H1 (cell line): ENCODE measurements at regions not wholly inside any gene's neighbourhood (a gene's known extent, or its start where the extent isn't known, plus 50 kb on each side); places are given as distances from the start of the nearest gene placed in this dataset.

Source experiments
- CTCF ChIA-PET: fragments of 300-600 bp; sonication (Branson Sonifier 250); formaldehyde crosslinking; loops from one replicate; lab custom pipeline; 2021; ENCODE audit not compliant: partially characterized antibody; lab: Charles Lee
- POLR2A ChIA-PET: fragments of 300-600 bp; sonication (Branson Sonifier 250); formaldehyde crosslinking; loops from one replicate; lab custom pipeline; 2021; ENCODE audit warnings: inconsistent platforms; ENCODE audit not compliant: partially characterized antibody; lab: Charles Lee
- DNase-seq, 2 experiments: peaks; one replicate each; pipeline versions ENCODE4 v3.0.0 to v3.0.0-alpha.2; 2010 to 2022; ENCODE audit warnings: low spot score in 2 of 2, low read depth in 1 of 2, mixed read lengths in 1 of 2
- FAIRE-seq: peaks from 2 replicates; lab custom pipeline; 2011; peaks lifted over from hg19 to GRCh38; lab: Jason Lieb, UNC
- H2AFZ ChIP-seq: 2 replicates; pipeline ENCODE4 v1.8.1; 2012; ENCODE audit warnings: low read length, inconsistent platforms
- H2AK5ac ChIP-seq: 2 replicates; pipeline ENCODE4 v1.6.1; 2013; ENCODE audit warnings: low read depth, low read length
- H2BK120ac ChIP-seq: replicated peaks from 2 replicates; pipeline ENCODE3; 2013; ENCODE audit warnings: low read depth, low read length, inconsistent platforms
- H2BK12ac ChIP-seq: 2 replicates; pipeline ENCODE4 v1.6.1; 2013; ENCODE audit warnings: low read depth, low read length
- H2BK15ac ChIP-seq: 2 replicates; pipeline ENCODE4 v1.6.1; 2013; ENCODE audit warnings: low read length
- H2BK20ac ChIP-seq: 2 replicates; pipeline ENCODE4 v1.6.1; 2013; ENCODE audit warnings: low read length
- H2BK5ac ChIP-seq: 2 replicates; pipeline ENCODE4 v1.6.1; 2013; ENCODE audit warnings: low read depth, low read length
- H3K14ac ChIP-seq: 2 replicates; pipeline ENCODE4 v1.6.1; 2013; ENCODE audit warnings: inconsistent platforms; ENCODE audit not compliant: insufficient read length
- H3K18ac ChIP-seq: 2 replicates; pipeline ENCODE4 v1.6.1; 2013; ENCODE audit warnings: low read length; ENCODE audit errors: extremely low read depth
- H3K23ac ChIP-seq: 2 replicates; pipeline ENCODE4 v1.6.1; 2013; ENCODE audit warnings: inconsistent platforms; ENCODE audit not compliant: insufficient read length
- H3K23me2 ChIP-seq: 2 replicates; pipeline ENCODE4 v1.6.1; 2013; ENCODE audit warnings: low read depth, low read length
- H3K27ac ChIP-seq: 2 replicates; pipeline ENCODE4 v1.6.1; 2011; ENCODE audit warnings: low read depth, low read length, inconsistent platforms
- H3K27me3 ChIP-seq, 4 experiments: replicated peaks in 1 of 4; 1 replicate in 1 of 4; 2 replicates in 3 of 4; pipeline versions ENCODE4 v1.6.1 to v1.8.1; 2011 to 2013; ENCODE audit warnings: low read length in 3 of 4, mild to moderate bottlenecking in 3 of 4, inconsistent platforms in 2 of 4, mixed read lengths in 2 of 4, moderate library complexity in 1 of 4; ENCODE audit not compliant: control insufficient read depth in 3 of 4, insufficient read depth in 3 of 4; ENCODE audit errors: extremely low read depth in 1 of 4
- H3K36me3 ChIP-seq, 4 experiments: 2 replicates each; pipeline versions ENCODE4 v1.6.1 to v1.8.1; 2011 to 2013; ENCODE audit warnings: mild to moderate bottlenecking in 4 of 4, low read length in 3 of 4, moderate library complexity in 2 of 4, control low read depth in 1 of 4, inconsistent platforms in 1 of 4; ENCODE audit not compliant: insufficient read depth in 4 of 4, control insufficient read depth in 2 of 4
- H3K4ac ChIP-seq: replicated peaks from 2 replicates; pipeline ENCODE3; 2013; ENCODE audit warnings: low read length, low read depth, mixed read lengths, inconsistent platforms; ENCODE audit not compliant: insufficient read length
- H3K4me1 ChIP-seq, 4 experiments: replicated peaks in 1 of 4; 1 replicate in 1 of 4; 2 replicates in 3 of 4; pipeline versions ENCODE4 v1.6.1 to v1.8.1; 2011 to 2013; ENCODE audit warnings: low read length in 3 of 4, inconsistent platforms in 2 of 4, mixed read lengths in 1 of 4; ENCODE audit not compliant: insufficient read depth in 4 of 4, control insufficient read depth in 3 of 4
- H3K4me2 ChIP-seq, 2 experiments: 2 replicates each; pipeline versions ENCODE4 v1.6.1 to v1.8.1; 2011 to 2013; ENCODE audit warnings: low read depth in 2 of 2, low read length in 2 of 2, control low read depth in 1 of 2, inconsistent platforms in 1 of 2, mild to moderate bottlenecking in 1 of 2; ENCODE audit not compliant: insufficient read depth in 1 of 2
- H3K4me3 ChIP-seq, 4 experiments: fragments of 200-600, 300-600 bp in 1 of 4; sonication (generic), shearing (Covaris generic), sonication (Bioruptor Twin) in 1 of 4; 2 replicates each; pipeline versions ENCODE4 v1.5.1 to v1.8.1; 2011 to 2016; ENCODE audit warnings: low read length in 4 of 4, low read depth in 3 of 4, control low read depth in 2 of 4, inconsistent platforms in 2 of 4, mild to moderate bottlenecking in 2 of 4, mixed read lengths in 1 of 4, moderate library complexity in 1 of 4; ENCODE audit not compliant: insufficient read depth in 2 of 4; ENCODE audit errors: extremely low read depth in 1 of 4
- H3K56ac ChIP-seq: replicated peaks from 2 replicates; pipeline ENCODE3; 2013; ENCODE audit warnings: low read depth, mild to moderate bottlenecking, mixed read lengths, low read length, inconsistent platforms; ENCODE audit not compliant: insufficient read length
- H3K79me1 ChIP-seq: 2 replicates; pipeline ENCODE4 v1.6.1; 2013; ENCODE audit warnings: low read depth, low read length, control low read depth
- H3K79me2 ChIP-seq, 2 experiments: 2 replicates each; pipeline versions ENCODE4 v1.6.1 to v1.8.1; 2012 to 2013; ENCODE audit warnings: low read length in 2 of 2, mild to moderate bottlenecking in 2 of 2, inconsistent platforms in 1 of 2; ENCODE audit not compliant: insufficient read depth in 2 of 2, control insufficient read depth in 1 of 2
- H3K9ac ChIP-seq, 4 experiments: replicated peaks in 1 of 4; 1 replicate in 1 of 4; 2 replicates in 3 of 4; pipeline versions ENCODE4 v1.6.1 to v1.8.1; 2011 to 2013; ENCODE audit warnings: low read depth in 3 of 4, low read length in 3 of 4, control low read depth in 2 of 4, mild to moderate bottlenecking in 2 of 4, moderate library complexity in 2 of 4, inconsistent platforms in 1 of 4; ENCODE audit errors: extremely low read depth in 1 of 4
- H3K9me3 ChIP-seq, 2 experiments: 2 replicates each; pipeline versions ENCODE4 v1.6.1 to v1.8.1; 2012 to 2013; ENCODE audit warnings: mild to moderate bottlenecking in 2 of 2, moderate library complexity in 2 of 2, control low read depth in 1 of 2, inconsistent platforms in 1 of 2, low read depth in 1 of 2, low read length in 1 of 2, mixed read lengths in 1 of 2; ENCODE audit not compliant: insufficient read depth in 2 of 2
- H4K20me1 ChIP-seq, 2 experiments: replicated peaks in 1 of 2; 2 replicates each; pipeline versions ENCODE3 to v1.8.1; 2011 to 2013; ENCODE audit warnings: inconsistent platforms in 2 of 2, low read length in 2 of 2, mild to moderate bottlenecking in 1 of 2; ENCODE audit not compliant: insufficient read depth in 2 of 2, control insufficient read depth in 1 of 2
- H4K5ac ChIP-seq: 2 replicates; pipeline ENCODE4 v1.6.1; 2013; ENCODE audit warnings: low read length, low read depth, mixed read lengths, inconsistent platforms; ENCODE audit not compliant: insufficient read length
- H4K8ac ChIP-seq: 2 replicates; pipeline ENCODE4 v1.8.0; 2013; ENCODE audit warnings: mild to moderate bottlenecking, moderate library complexity, low read length, inconsistent platforms; ENCODE audit not compliant: insufficient read depth; ENCODE audit errors: extremely low read depth
- H4K91ac ChIP-seq: replicated peaks from 2 replicates; pipeline ENCODE3; 2013; ENCODE audit warnings: low read length, mixed read lengths, inconsistent platforms; ENCODE audit not compliant: insufficient read length
- RAD21 ChIP-seq, 2 experiments: IDR thresholded peaks in 1 of 2; conservative IDR thresholded peaks in 1 of 2; 2 replicates each; pipeline ENCODE4 v1.6.1; 2011; ENCODE audit warnings: low read depth in 2 of 2, low read length in 2 of 2, improper control_type of control experiment in 1 of 2, inconsistent platforms in 1 of 2, mild to moderate bottlenecking in 1 of 2, moderate library complexity in 1 of 2
- RXRA ChIP-seq: IDR thresholded peaks from 2 replicates; pipeline ENCODE4 v1.6.1; 2011; ENCODE audit warnings: low read depth, mild to moderate bottlenecking, low read length, moderate library complexity; ENCODE audit not compliant: insufficient read depth
- WGBS, 2 experiments: shearing (Covaris generic) in 1 of 2; methylation state at CpG; one replicate each; pipeline versions ENCODE4 v1.1.6 to v1.1.7; 2013 to 2015; ENCODE audit warnings: low lambda C conversion rate in 2 of 2, mixed read lengths in 2 of 2, inconsistent platforms in 1 of 2, low coverage in 1 of 2, missing lambda C conversion rate in 1 of 2; ENCODE audit not compliant: insufficient replicate concordance in 2 of 2, insufficient coverage in 1 of 2, insufficient read length in 1 of 2; ENCODE audit errors: extremely low coverage in 1 of 2, missing lambda C conversion rate in 1 of 2; 5-methylcytosine and 5-hydroxymethylcytosine counted together
- TF ChIP-seq, protein P1 (sequence below), 3 experiments: IDR thresholded peaks; 1 replicate in 2 of 3; 2 replicates in 1 of 3; pipeline versions ENCODE4 v1.5.1 to v1.6.1; 2011; ENCODE audit warnings: low read length in 3 of 3, mild to moderate bottlenecking in 3 of 3, inconsistent platforms in 2 of 3, low read depth in 1 of 3, moderate library complexity in 1 of 3; ENCODE audit not compliant: insufficient read depth in 1 of 3; ENCODE audit errors: control extremely low read depth in 1 of 3

- ChIA-PET CTCF (interaction anchor here (0.5 to 1.5 kb wide), 4 partner anchors 17 to 247 kb away, joined by 3 to 5 read pairs (median 4); no protein-coding TSS in a partner anchor), POLR2A (no interaction called here)
- no peak overlapping the region for H3K4ac ChIP-seq
- H2AK5ac ChIP-seq, result no peak overlapping the region
- no peak overlapping the region for H2BK15ac ChIP-seq
- H3K4me3 ChIP-seq, result no peak overlapping the region
- no peak overlapping the region for H4K91ac ChIP-seq
- FAIRE-seq, result no peak
- 85% methylated on average over 6 of the region's 6 CpGs; no CpG with 5 or more reads in 1 of the 2 experiments for WGBS, 2 experiments
- no peaks in the 10 kb centered on the region; a peak in 2 of 7 replicates for H3K27me3 ChIP-seq
- no peak overlapping the region for H3K14ac ChIP-seq
- no peak overlapping the region for H2AFZ ChIP-seq
- H3K23me2 ChIP-seq, result no peaks in the 10 kb centered on the region
- H3K9me3 ChIP-seq, result 0 out of 4 replicates have a peak, but pooled peaks cover 0 to 4% of the 10 kb centered on the region in 2 experiments
- no peak overlapping the region for H3K4me2 ChIP-seq
- H3K79me2 ChIP-seq, result no peaks in the 10 kb centered on the region
- no peak overlapping the region for H4K8ac ChIP-seq
- TF ChIP-seq RAD21 (IDR thresholded peaks at IDR 0.05 in 1 of 2, conservative IDR thresholded peaks at IDR 0.05 in 1 of 2; ENCODE audit: low read depth in 2 of 2, low read length in 2 of 2) (peak in 1 of 2 experiments; percentile 10; a peak in 2 of 4 replicates), RXRA (no peak)
- TF ChIP-seq, protein P1, sequence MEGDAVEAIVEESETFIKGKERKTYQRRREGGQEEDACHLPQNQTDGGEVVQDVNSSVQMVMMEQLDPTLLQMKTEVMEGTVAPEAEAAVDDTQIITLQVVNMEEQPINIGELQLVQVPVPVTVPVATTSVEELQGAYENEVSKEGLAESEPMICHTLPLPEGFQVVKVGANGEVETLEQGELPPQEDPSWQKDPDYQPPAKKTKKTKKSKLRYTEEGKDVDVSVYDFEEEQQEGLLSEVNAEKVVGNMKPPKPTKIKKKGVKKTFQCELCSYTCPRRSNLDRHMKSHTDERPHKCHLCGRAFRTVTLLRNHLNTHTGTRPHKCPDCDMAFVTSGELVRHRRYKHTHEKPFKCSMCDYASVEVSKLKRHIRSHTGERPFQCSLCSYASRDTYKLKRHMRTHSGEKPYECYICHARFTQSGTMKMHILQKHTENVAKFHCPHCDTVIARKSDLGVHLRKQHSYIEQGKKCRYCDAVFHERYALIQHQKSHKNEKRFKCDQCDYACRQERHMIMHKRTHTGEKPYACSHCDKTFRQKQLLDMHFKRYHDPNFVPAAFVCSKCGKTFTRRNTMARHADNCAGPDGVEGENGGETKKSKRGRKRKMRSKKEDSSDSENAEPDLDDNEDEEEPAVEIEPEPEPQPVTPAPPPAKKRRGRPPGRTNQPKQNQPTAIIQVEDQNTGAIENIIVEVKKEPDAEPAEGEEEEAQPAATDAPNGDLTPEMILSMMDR (IDR thresholded peaks at IDR 0.05; ENCODE audit: control extremely low read depth in 1 of 3, insufficient read depth in 1 of 3, low read depth in 1 of 3, low read length in 3 of 3), result peak in 1 of 3 experiments; percentile 3; a peak in 1 of 4 replicates
- H2BK20ac ChIP-seq, result no peak overlapping the region
- no peak overlapping the region for H2BK120ac ChIP-seq
- H3K36me3 ChIP-seq, result no peaks in the 10 kb centered on the region
- H3K79me1 ChIP-seq, result no peaks in the 10 kb centered on the region
- H3K27ac ChIP-seq, result no peak overlapping the region
- DNase-seq, result no peak
- no peak overlapping the region for H3K56ac ChIP-seq
- H4K5ac ChIP-seq, result no peak overlapping the region
- H3K18ac ChIP-seq, result no peak overlapping the region
- no peaks in the 10 kb centered on the region for H3K4me1 ChIP-seq
- H4K20me1 ChIP-seq, result no peaks in the 10 kb centered on the region
- no peak overlapping the region for H3K23ac ChIP-seq
- H2BK5ac ChIP-seq, result no peak overlapping the region
- H3K9ac ChIP-seq, result no peak overlapping the region
- H2BK12ac ChIP-seq, result no peak overlapping the region
Measured at GRCh38 chr1:30133414-30134055, 589.9 kb downstream of the MATN1 start.
